Small intestine (tissue), 7 donors: ENCODE measurements at regions not wholly inside any gene's neighbourhood (a gene's known extent, or its start where the extent isn't known, plus 50 kb on each side); places are given as distances from the start of the nearest gene placed in this dataset.
"Not testable (repeated sequence)": the region's sequence is repeated elsewhere in the genome, so short reads cannot be mapped to it uniquely, and the experiment has no call there.

Source experiments
- DNase-seq, 2 donors: peaks; one replicate each; pipeline versions ENCODE4 v3.0.0 to v3.0.0-alpha.2; 2013
- FAIRE-seq: peaks from 2 replicates; lab custom pipeline; 2012; peaks lifted over from hg19 to GRCh38; lab: Jason Lieb, UNC
- H3K27ac ChIP-seq, 3 donors: one replicate each; pipeline ENCODE4 v1.5.1; 2013; ENCODE audit warnings: low read length in 2 of 3, mild to moderate bottlenecking in 2 of 3, control low read depth in 1 of 3, inconsistent platforms in 1 of 3, low read depth in 1 of 3, moderate library complexity in 1 of 3
- H3K27me3 ChIP-seq, 3 donors: one replicate each; pipeline ENCODE4 v1.6.1; 2013; ENCODE audit warnings: low read length in 3 of 3, inconsistent platforms in 1 of 3; ENCODE audit not compliant: control insufficient read depth in 3 of 3, insufficient read depth in 3 of 3
- H3K36me3 ChIP-seq, 3 donors: one replicate each; pipeline ENCODE4 v1.6.1; 2013; ENCODE audit warnings: low read length in 3 of 3, inconsistent platforms in 1 of 3, low read depth in 1 of 3, mild to moderate bottlenecking in 1 of 3, moderate library complexity in 1 of 3; ENCODE audit not compliant: control insufficient read depth in 3 of 3, insufficient read depth in 2 of 3
- H3K4me1 ChIP-seq, 3 donors: one replicate each; pipeline ENCODE4 v1.6.1; 2013; ENCODE audit warnings: low read length in 2 of 3, inconsistent platforms in 1 of 3, low read depth in 1 of 3, mild to moderate bottlenecking in 1 of 3, moderate library complexity in 1 of 3; ENCODE audit not compliant: control insufficient read depth in 3 of 3, insufficient read depth in 2 of 3
- H3K4me3 ChIP-seq, 3 donors: one replicate each; pipeline ENCODE4 v1.5.1; 2013; ENCODE audit warnings: low read length in 3 of 3, control low read depth in 1 of 3, inconsistent platforms in 1 of 3, low read depth in 1 of 3, mild to moderate bottlenecking in 1 of 3, moderate library complexity in 1 of 3
- H3K9me3 ChIP-seq, 2 donors: one replicate each; pipeline ENCODE4 v1.6.1; 2013; ENCODE audit warnings: low read depth in 1 of 2, low read length in 1 of 2; ENCODE audit not compliant: control insufficient read depth in 2 of 2, insufficient read depth in 1 of 2
- WGBS, 3 donors: extraction: QIAGEN DNeasy Blood & Tissue Kit; methylation state at CpG; one replicate each; pipeline ENCODE4 v1.1.7; 2013; 5-methylcytosine and 5-hydroxymethylcytosine counted together
- donor health status: healthy with polysubstance abuse.
- donor health status: control.
- donor health status: control.
- donor health status: Bipolar disorder and iron deficiency.
- donor health status: healthy.

- WGBS, 3 donors = 78 to 90% (median 85%) methylated on average over 11 of the region's 11 CpGs
- H3K27ac ChIP-seq, H3K4me3 ChIP-seq: not testable (repeated sequence)
Observed at GRCh38 chr12:14032191-14032590, 50.8 kb upstream of the GRIN2B start.

DNA sequence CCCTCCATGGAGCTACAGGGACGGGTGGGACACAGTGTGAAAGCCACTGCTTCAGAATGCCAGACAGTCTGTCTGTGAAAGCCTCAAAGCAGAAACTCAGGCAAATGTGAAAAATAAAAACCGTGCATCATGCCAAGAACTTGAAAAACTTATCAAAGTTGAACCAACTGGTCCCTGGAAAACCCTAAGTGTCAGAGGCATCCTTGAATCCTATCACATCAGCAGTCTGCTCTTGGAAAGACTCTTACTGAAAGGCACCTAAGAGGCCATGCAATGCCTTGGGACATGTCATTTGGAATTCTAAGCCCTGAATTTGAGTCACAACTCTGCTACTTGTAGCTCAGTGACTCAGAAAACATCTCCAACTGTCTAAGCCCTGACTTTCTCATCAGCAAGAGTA is 62.4 kb upstream of the GRIN2B start:
- Histone ChIP-seq H3K27me3 (no peaks in the 10 kb centered on the region), H3K4me3 (no peak overlapping the region), H3K4me1 (no peaks in the 10 kb centered on the region), H3K9me3 (no peaks in the 10 kb centered on the region), H3K36me3 (no peaks in the 10 kb centered on the region), H3K27ac (no peak overlapping the region)
- DNase-seq (no peak), FAIRE-seq (no peak)
- 42 to 56% (median 51%) methylated on average over 2 of the region's 2 CpGs for WGBS, 3 donors

More at GRCh38 chr12:14032191-14032590, 50.8 kb upstream of the GRIN2B start:
- H3K4me1 ChIP-seq, DNase-seq, H3K36me3 ChIP-seq, FAIRE-seq, H3K27me3 ChIP-seq, H3K9me3 ChIP-seq: not testable (repeated sequence)

GRCh38 chr12:14048941-14049545 is 67.6 kb upstream of the GRIN2B start:
- H3K36me3 ChIP-seq = no peaks in the 10 kb centered on the region
- FAIRE-seq (no peak), DNase-seq (no peak)
- 57 to 73% (median 58%) methylated on average over 4 of the region's 4 CpGs for WGBS, 3 donors
- peaks cover 0 to 2% (median 0%) of the 10 kb centered on the region in 3 donors for H3K27me3 ChIP-seq
- no peak overlapping the region for H3K4me3 ChIP-seq
- no peaks in the 10 kb centered on the region for H3K9me3 ChIP-seq
- no peak overlapping the region for H3K27ac ChIP-seq
- H3K4me1 ChIP-seq = no peaks in the 10 kb centered on the region

DNA sequence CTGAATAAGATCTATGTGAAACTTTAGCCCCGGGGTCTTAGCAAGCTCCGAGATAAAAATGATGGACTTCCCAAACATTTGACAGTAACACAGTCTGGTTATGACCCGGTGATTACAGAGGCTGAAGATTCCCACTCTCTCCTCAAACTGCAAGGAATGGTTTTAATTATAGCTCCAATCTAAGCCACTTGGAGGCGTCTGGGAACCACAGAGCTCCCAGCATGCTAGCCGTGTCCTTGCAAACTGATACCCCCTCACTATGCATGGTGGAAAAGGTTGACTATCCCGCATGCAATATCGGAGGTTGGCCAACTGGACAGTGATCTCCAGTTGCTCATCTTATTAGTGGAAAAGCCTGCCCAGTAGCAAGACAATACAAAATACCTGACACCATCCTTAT is 76.5 kb upstream of the GRIN2B start:
- Histone ChIP-seq H3K9me3 (no peaks in the 10 kb centered on the region), H3K4me1 (no peaks in the 10 kb centered on the region), H3K36me3 (no peaks in the 10 kb centered on the region), H3K27me3 (no peaks in the 10 kb centered on the region), H3K4me3 (no peak overlapping the region), H3K27ac (no peak overlapping the region)
- DNase-seq (no peak), FAIRE-seq (no peak)
- WGBS, 3 donors = 71 to 78% (median 73%) methylated on average over 7 of the region's 7 CpGs

DNA sequence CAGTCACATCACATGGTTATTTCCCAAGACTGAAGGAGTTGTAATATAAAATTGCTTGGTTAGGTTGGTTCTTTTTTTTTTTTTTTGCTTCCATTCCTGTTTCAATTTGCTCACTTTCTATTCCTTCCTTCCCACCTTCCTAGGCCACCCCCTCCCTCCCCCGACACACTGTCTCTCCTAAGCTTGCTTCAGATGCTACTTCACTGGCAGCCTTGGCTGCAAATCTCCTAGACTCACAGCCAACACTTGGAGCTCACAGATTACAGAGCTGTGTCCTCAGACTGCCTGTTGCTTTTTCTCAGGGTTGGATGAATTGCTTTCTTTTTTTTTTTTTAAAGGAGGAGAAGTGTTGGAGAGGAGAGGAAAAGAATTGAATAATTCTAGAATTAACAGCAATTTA is 77.3 kb upstream of the GRIN2B start:
- FAIRE-seq (no peak), DNase-seq (no peak)
- Histone ChIP-seq H3K27me3 (no peaks in the 10 kb centered on the region), H3K27ac (no peak overlapping the region), H3K9me3 (no peaks in the 10 kb centered on the region), H3K4me3 (no peak overlapping the region), H3K4me1 (no peaks in the 10 kb centered on the region), H3K36me3 (no peaks in the 10 kb centered on the region)
- 79 to 81% methylated on average over 1 of the region's 1 CpG; no CpG with 5 or more reads in 1 of the 3 donors for WGBS, 3 donors

GRCh38 chr12:14059548-14059947 is 78.1 kb upstream of the GRIN2B start:
- FAIRE-seq = no peak
- Histone ChIP-seq H3K4me1 (no peaks in the 10 kb centered on the region), H3K36me3 (no peaks in the 10 kb centered on the region), H3K9me3 (no peaks in the 10 kb centered on the region), H3K4me3 (no peak overlapping the region), H3K27ac (no peak overlapping the region), H3K27me3 (no peaks in the 10 kb centered on the region)
- DNase-seq = no peak
- 69 to 78% (median 75%) methylated on average over 2 of the region's 2 CpGs for WGBS, 3 donors

DNA sequence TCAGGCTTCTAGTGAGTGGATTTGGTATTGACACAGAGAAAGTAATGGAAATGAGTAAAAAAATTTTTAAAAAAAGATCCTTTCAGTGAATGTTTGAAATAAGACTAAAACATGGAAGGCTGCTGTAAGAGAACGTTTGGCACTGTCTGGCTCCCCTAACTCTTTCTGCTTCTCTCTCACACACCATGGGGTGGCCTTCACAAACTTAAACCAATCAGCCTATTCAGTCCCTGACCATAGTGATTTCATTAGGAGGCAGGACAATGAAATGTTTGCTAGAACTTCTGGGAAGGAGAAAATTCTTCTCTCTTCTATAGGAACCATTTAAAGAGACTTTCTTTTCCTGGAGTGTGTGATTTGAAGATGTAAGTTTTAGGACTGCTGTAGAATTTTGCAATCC is 84.2 kb upstream of the GRIN2B start:
- Histone ChIP-seq H3K36me3 (no peaks in the 10 kb centered on the region), H3K9me3 (peaks cover 0 to 4% of the 10 kb centered on the region in 2 donors), H3K27ac (no peak overlapping the region), H3K4me3 (no peak overlapping the region), H3K4me1 (no peaks in the 10 kb centered on the region), H3K27me3 (no peaks in the 10 kb centered on the region)
- 51 to 61% (median 54%) methylated on average over 1 of the region's 1 CpG for WGBS, 3 donors
- no peak for FAIRE-seq
- DNase-seq = no peak

- no peak for DNase-seq
- Histone ChIP-seq H3K27me3 (no peaks in the 10 kb centered on the region), H3K4me1 (no peaks in the 10 kb centered on the region), H3K4me3 (no peak overlapping the region), H3K36me3 (no peaks in the 10 kb centered on the region), H3K9me3 (peaks cover 0 to 4% of the 10 kb centered on the region in 2 donors), H3K27ac (no peak overlapping the region)
- no peak for FAIRE-seq
Observed at GRCh38 chr12:14066021-14066420, 84.6 kb upstream of the GRIN2B start.

- H3K27ac ChIP-seq = no peak overlapping the region
- no peak overlapping the region for H3K4me3 ChIP-seq
- FAIRE-seq (no peak), DNase-seq (no peak)
- H3K9me3 ChIP-seq = peaks cover 0 to 4% of the 10 kb centered on the region in 2 donors
- H3K36me3 ChIP-seq = no peaks in the 10 kb centered on the region
- 81 to 91% (median 83%) methylated on average over 2 of the region's 2 CpGs for WGBS, 3 donors
- peaks cover 0 to 5% (median 0%) of the 10 kb centered on the region in 3 donors for H3K4me1 ChIP-seq
- no peaks in the 10 kb centered on the region for H3K27me3 ChIP-seq
Observed at GRCh38 chr12:14068961-14069360, 87.6 kb upstream of the GRIN2B start.
